H9 (cell line): ENCODE measurements at regions not wholly inside any gene's neighbourhood (a gene's known extent, or its start where the extent isn't known, plus 50 kb on each side); places are given as distances from the start of the nearest gene placed in this dataset.

Source experiments
- DNase-seq: peaks from one replicate; pipeline ENCODE4 v3.0.0-alpha.2; 2017
- H2AFZ ChIP-seq: one replicate; pipeline ENCODE4 v1.6.1; 2013; ENCODE audit warnings: mild to moderate bottlenecking, low read length, control low read depth, moderate library complexity
- H2AK5ac ChIP-seq: 2 replicates; pipeline ENCODE4 v1.6.1; 2013; ENCODE audit warnings: low read length, control low read depth, mixed read lengths; ENCODE audit not compliant: insufficient read length
- H2BK120ac ChIP-seq: one replicate; pipeline ENCODE4 v1.6.1; 2013; ENCODE audit warnings: low read depth, mild to moderate bottlenecking, low read length, control low read depth, inconsistent platforms; ENCODE audit not compliant: poor library complexity, severe bottlenecking
- H2BK12ac ChIP-seq: 2 replicates; pipeline ENCODE4 v1.6.1; 2013; ENCODE audit warnings: low read length, control low read depth, mixed read lengths, low read depth; ENCODE audit not compliant: insufficient read length
- H2BK15ac ChIP-seq: 2 replicates; pipeline ENCODE4 v1.6.1; 2013; ENCODE audit warnings: low read depth, low read length, control low read depth
- H2BK20ac ChIP-seq: one replicate; pipeline ENCODE4 v1.6.1; 2013; ENCODE audit warnings: low read depth, mild to moderate bottlenecking, low read length, control low read depth, inconsistent platforms; ENCODE audit not compliant: poor library complexity, severe bottlenecking
- H2BK5ac ChIP-seq: 2 replicates; pipeline ENCODE4 v1.6.1; 2013; ENCODE audit warnings: low read length, control low read depth, mixed read lengths; ENCODE audit not compliant: insufficient read length
- H3K14ac ChIP-seq: 2 replicates; pipeline ENCODE4 v1.6.1; 2013; ENCODE audit warnings: low read length, control low read depth; ENCODE audit not compliant: insufficient read depth
- H3K18ac ChIP-seq: 2 replicates; pipeline ENCODE4 v1.6.1; 2013; ENCODE audit warnings: low read depth, mild to moderate bottlenecking, mixed read lengths, low read length, control low read depth; ENCODE audit not compliant: insufficient read length
- H3K23ac ChIP-seq: 2 replicates; pipeline ENCODE4 v1.6.1; 2013; ENCODE audit warnings: low read length, control low read depth, mixed read lengths, low read depth; ENCODE audit not compliant: insufficient read length
- H3K23me2 ChIP-seq: 2 replicates; pipeline ENCODE4 v1.6.1; 2013; ENCODE audit warnings: low read depth, mild to moderate bottlenecking, mixed read lengths, low read length, control low read depth; ENCODE audit not compliant: insufficient read length, poor library complexity, severe bottlenecking
- H3K27ac ChIP-seq: 2 replicates; pipeline ENCODE4 v1.5.1; 2013; ENCODE audit warnings: low read length, control low read depth, mixed read lengths, low read depth; ENCODE audit not compliant: insufficient read length
- H3K27me3 ChIP-seq: 2 replicates; pipeline ENCODE4 v1.6.1; 2013; ENCODE audit warnings: low read length, control low read depth, inconsistent platforms; ENCODE audit not compliant: insufficient read depth
- H3K4ac ChIP-seq: 2 replicates; pipeline ENCODE4 v1.6.1; 2013; ENCODE audit warnings: low read depth, mild to moderate bottlenecking, control low read depth, inconsistent platforms, low read length, moderate library complexity
- H3K4me1 ChIP-seq: 2 replicates; pipeline ENCODE4 v1.6.1; 2013; ENCODE audit warnings: low read length, control low read depth, inconsistent platforms; ENCODE audit not compliant: insufficient read depth
- H3K4me2 ChIP-seq: 2 replicates; pipeline ENCODE4 v1.6.1; 2013; ENCODE audit warnings: low read length, control low read depth, mixed read lengths; ENCODE audit not compliant: insufficient read length, insufficient read depth
- H3K56ac ChIP-seq: 2 replicates; pipeline ENCODE4 v1.6.1; 2013; ENCODE audit warnings: low read depth, mild to moderate bottlenecking, mixed read lengths, low read length, control low read depth; ENCODE audit not compliant: insufficient read length
- H3K79me1 ChIP-seq: 2 replicates; pipeline ENCODE4 v1.6.1; 2013; ENCODE audit warnings: low read depth, mild to moderate bottlenecking, moderate library complexity, low read length, control low read depth, inconsistent platforms; ENCODE audit not compliant: insufficient read depth, poor library complexity, severe bottlenecking
- H3K79me2 ChIP-seq: 2 replicates; pipeline ENCODE4 v1.6.1; 2013; ENCODE audit warnings: low read length, control low read depth, inconsistent platforms; ENCODE audit not compliant: insufficient read depth
- H3K9ac ChIP-seq: 2 replicates; pipeline ENCODE4 v1.6.1; 2013; ENCODE audit warnings: low read length, control low read depth, mixed read lengths; ENCODE audit not compliant: insufficient read length; ENCODE audit errors: extremely low read depth
- H3K9me3 ChIP-seq: one replicate; pipeline ENCODE4 v1.6.1; 2013; ENCODE audit warnings: low read depth, low read length, inconsistent platforms; ENCODE audit not compliant: control insufficient read depth
- H3T11ph ChIP-seq: one replicate; pipeline ENCODE4 v1.6.1; 2013; ENCODE audit warnings: mild to moderate bottlenecking, low read length, control low read depth, inconsistent platforms
- H4K20me1 ChIP-seq: one replicate; pipeline ENCODE4 v1.6.1; 2013; ENCODE audit not compliant: control insufficient read depth, insufficient read length, insufficient read depth
- H4K5ac ChIP-seq: 2 replicates; pipeline ENCODE4 v1.6.1; 2013; ENCODE audit warnings: low read depth, mild to moderate bottlenecking, mixed read lengths, low read length, control low read depth; ENCODE audit not compliant: insufficient read length
- H4K8ac ChIP-seq: replicated peaks from 2 replicates; pipeline ENCODE4 v1.6.1; 2013; ENCODE audit warnings: low read length, control low read depth, mixed read lengths, low read depth; ENCODE audit not compliant: insufficient read length
- H4K91ac ChIP-seq: 2 replicates; pipeline ENCODE4 v1.6.1; 2013; ENCODE audit warnings: low read depth, mild to moderate bottlenecking, moderate library complexity, mixed read lengths, low read length, control low read depth; ENCODE audit not compliant: insufficient read length
- H3K27ac Mint-ChIP-seq, 3 experiments: 2 replicates in 2 of 3; 3 replicates in 1 of 3; pipeline ENCODE4 v1.8.0; 2020 to 2021; ENCODE audit warnings: mixed read lengths in 3 of 3, mild to moderate bottlenecking in 1 of 3, moderate library complexity in 1 of 3
- H3K27me3 Mint-ChIP-seq: 2 replicates; pipeline ENCODE4 v1.8.0; 2021; ENCODE audit warnings: low read depth, mild to moderate bottlenecking, moderate library complexity, mixed read lengths
- H3K36me3 Mint-ChIP-seq, 3 experiments: 2 replicates in 2 of 3; 3 replicates in 1 of 3; pipeline ENCODE4 v1.8.0; 2020 to 2021; ENCODE audit warnings: low read depth in 3 of 3, mixed read lengths in 3 of 3; ENCODE audit not compliant: insufficient read depth in 1 of 3
- H3K4me1 Mint-ChIP-seq, 2 experiments: 2 replicates each; pipeline ENCODE4 v1.8.0; 2020; ENCODE audit warnings: mixed read lengths in 2 of 2
- H3K4me3 Mint-ChIP-seq, 2 experiments: 2 replicates in 1 of 2; 3 replicates in 1 of 2; pipeline ENCODE4 v1.8.0; 2020 to 2021; ENCODE audit warnings: mild to moderate bottlenecking in 2 of 2, mixed read lengths in 2 of 2, moderate library complexity in 1 of 2
- H3K9me3 Mint-ChIP-seq, 2 experiments: 2 replicates in 1 of 2; 3 replicates in 1 of 2; pipeline ENCODE4 v1.8.0; 2020; ENCODE audit warnings: mild to moderate bottlenecking in 2 of 2, mixed read lengths in 2 of 2, moderate library complexity in 1 of 2
- WGBS: extraction: QIAGEN DNeasy Blood & Tissue Kit; methylation state at CpG from one replicate; pipeline ENCODE4 v1.1.7; 2013; ENCODE audit warnings: missing lambda C conversion rate, low lambda C conversion rate, mixed read lengths; ENCODE audit not compliant: insufficient read length; ENCODE audit errors: extremely low coverage; 5-methylcytosine and 5-hydroxymethylcytosine counted together
- TF ChIP-seq, protein P1 (sequence below): fragments of 200-600 bp; sonication (generic); conservative IDR thresholded peaks from 3 replicates; pipeline ENCODE4 v1.8.0; 2021; ENCODE audit warnings: antibody characterized with exemption, mild to moderate bottlenecking

DNA sequence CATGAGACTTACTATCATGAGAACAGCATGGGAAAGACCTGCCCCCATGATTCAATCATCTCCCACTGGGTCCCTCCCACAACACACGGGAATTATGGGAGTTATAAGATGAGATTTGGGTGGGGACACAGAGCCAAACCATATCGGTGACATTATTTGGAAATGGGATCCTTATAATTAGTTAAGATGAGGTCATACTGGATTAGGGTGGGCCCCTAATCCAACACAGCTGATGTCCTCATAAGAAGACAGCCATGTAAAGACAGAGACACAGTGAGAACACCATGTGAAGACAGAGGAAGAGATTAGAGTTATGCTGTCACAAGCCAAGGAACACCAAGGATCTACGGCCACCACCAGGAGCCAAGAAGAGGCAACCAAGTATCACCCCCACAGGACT lies 161.7 kb downstream of the SPTSSA start:
- Mint-ChIP-seq H3K27me3 (peaks cover 43% of the 10 kb centered on the region), H3K4me1 (peaks cover 9 to 13% of the 10 kb centered on the region in 2 experiments), H3K9me3 (peaks cover 8 to 27% of the 10 kb centered on the region in 2 experiments; a peak in 4 of 5 replicates), H3K4me3 (no peak overlapping the region), H3K36me3 (peaks cover 0 to 12% (median 2%) of the 10 kb centered on the region in 3 experiments; a peak in 4 of 7 replicates), H3K27ac (no peak overlapping the region; a peak in 1 of 7 replicates)
- no CpG with 5 or more reads among the region's 3 CpGs for WGBS
- Histone ChIP-seq H3K4ac (no peak overlapping the region), H4K8ac (no peak overlapping the region), H2BK120ac (no peak overlapping the region), H2BK20ac (no peak overlapping the region), H4K91ac (no peak overlapping the region), H3K4me2 (no peak overlapping the region), H3K79me2 (no peaks in the 10 kb centered on the region), H3K23ac (no peak overlapping the region), H3K23me2 (no peaks in the 10 kb centered on the region), H2AFZ (no peak overlapping the region), H3K27me3 (no peaks in the 10 kb centered on the region), H2BK15ac (no peak overlapping the region), H2BK5ac (no peak overlapping the region), H3T11ph (no peak overlapping the region), H3K56ac (no peak overlapping the region), H2AK5ac (no peak overlapping the region), H3K18ac (no peak overlapping the region), H3K9ac (no peak overlapping the region), H3K79me1 (no peaks in the 10 kb centered on the region), H2BK12ac (no peak overlapping the region), H3K27ac (no peak overlapping the region), H4K5ac (no peak overlapping the region), H3K14ac (no peak overlapping the region), H3K4me1 (no peaks in the 10 kb centered on the region), H4K20me1 (no peaks in the 10 kb centered on the region), H3K9me3 (no peaks in the 10 kb centered on the region)
- no peak for DNase-seq
- TF ChIP-seq, protein P1, sequence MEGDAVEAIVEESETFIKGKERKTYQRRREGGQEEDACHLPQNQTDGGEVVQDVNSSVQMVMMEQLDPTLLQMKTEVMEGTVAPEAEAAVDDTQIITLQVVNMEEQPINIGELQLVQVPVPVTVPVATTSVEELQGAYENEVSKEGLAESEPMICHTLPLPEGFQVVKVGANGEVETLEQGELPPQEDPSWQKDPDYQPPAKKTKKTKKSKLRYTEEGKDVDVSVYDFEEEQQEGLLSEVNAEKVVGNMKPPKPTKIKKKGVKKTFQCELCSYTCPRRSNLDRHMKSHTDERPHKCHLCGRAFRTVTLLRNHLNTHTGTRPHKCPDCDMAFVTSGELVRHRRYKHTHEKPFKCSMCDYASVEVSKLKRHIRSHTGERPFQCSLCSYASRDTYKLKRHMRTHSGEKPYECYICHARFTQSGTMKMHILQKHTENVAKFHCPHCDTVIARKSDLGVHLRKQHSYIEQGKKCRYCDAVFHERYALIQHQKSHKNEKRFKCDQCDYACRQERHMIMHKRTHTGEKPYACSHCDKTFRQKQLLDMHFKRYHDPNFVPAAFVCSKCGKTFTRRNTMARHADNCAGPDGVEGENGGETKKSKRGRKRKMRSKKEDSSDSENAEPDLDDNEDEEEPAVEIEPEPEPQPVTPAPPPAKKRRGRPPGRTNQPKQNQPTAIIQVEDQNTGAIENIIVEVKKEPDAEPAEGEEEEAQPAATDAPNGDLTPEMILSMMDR = no peak
